Neural cell (in vitro differentiated cells): ENCODE measurements at regions not wholly inside any gene's neighbourhood (a gene's known extent, or its start where the extent isn't known, plus 50 kb on each side); places are given as distances from the start of the nearest gene placed in this dataset.

Experiments used
- H2AFZ ChIP-seq: fragments of 200-600, 300-800 bp; sonication (generic), shearing (Covaris generic); 2 replicates; pipeline ENCODE4 v1.6.0; 2014; ENCODE audit warnings: low read depth, mild to moderate bottlenecking, antibody characterized with exemption, low read length, moderate library complexity
- H3F3A ChIP-seq: fragments of 200-600 bp; shearing (Covaris generic); 2 replicates; pipeline ENCODE4 v1.6.1; 2016; ENCODE audit warnings: mild to moderate bottlenecking, moderate library complexity, mixed read lengths, antibody characterized with exemption, low read length; ENCODE audit not compliant: insufficient read depth, poor library complexity, severe bottlenecking
- H3K27ac ChIP-seq: fragments of 200-600, 300-800 bp; sonication (generic), shearing (Covaris generic); 2 replicates; pipeline ENCODE4 v1.5.1; 2014; ENCODE audit warnings: mild to moderate bottlenecking, low read length, moderate library complexity
- H3K27me3 ChIP-seq: fragments of 300-800, 200-600 bp; sonication (generic), shearing (Covaris generic); 2 replicates; pipeline ENCODE4 v1.6.0; 2014; ENCODE audit warnings: mild to moderate bottlenecking, low read depth, low read length, moderate library complexity; ENCODE audit not compliant: insufficient read depth
- H3K36me3 ChIP-seq: fragments of 300-800, 200-600 bp; sonication (generic), shearing (Covaris generic); 2 replicates; pipeline ENCODE4 v1.5.1; 2014; ENCODE audit warnings: mild to moderate bottlenecking, antibody characterized with exemption, low read length, moderate library complexity; ENCODE audit not compliant: insufficient read depth
- H3K4me2 ChIP-seq: fragments of 300-800, 200-600 bp; sonication (generic), shearing (Covaris generic); 2 replicates; pipeline ENCODE4 v1.6.0; 2014; ENCODE audit warnings: mild to moderate bottlenecking, low read length
- H3K4me3 ChIP-seq: fragments of 300-800, 200-600 bp; sonication (generic), shearing (Covaris generic); 2 replicates; pipeline ENCODE4 v1.5.1; 2014; ENCODE audit warnings: mild to moderate bottlenecking, low read length, moderate library complexity
- H3K79me2 ChIP-seq: fragments of 200-600 bp; shearing (Covaris generic); replicated peaks from 2 replicates; pipeline ENCODE4 v1.6.0; 2014; ENCODE audit warnings: mild to moderate bottlenecking, low read length, moderate library complexity; ENCODE audit not compliant: insufficient read depth
- H3K9ac ChIP-seq: fragments of 300-800, 200-600 bp; sonication (generic), shearing (Covaris generic); 2 replicates; pipeline ENCODE4 v1.6.1; 2016; ENCODE audit warnings: mild to moderate bottlenecking, low read length, mixed read lengths
- H3K9me2 ChIP-seq: fragments of 200-600 bp; shearing (Covaris generic); 2 replicates; pipeline ENCODE4 v1.6.1; 2016; ENCODE audit warnings: mild to moderate bottlenecking, low read length, mixed read lengths; ENCODE audit not compliant: insufficient read depth
- H3K9me3 ChIP-seq: fragments of 200-600, 300-800 bp; sonication (generic), shearing (Covaris generic); 2 replicates; pipeline ENCODE4 v1.6.1; 2016; ENCODE audit warnings: mild to moderate bottlenecking, mixed run types, low read length, moderate library complexity, mixed read lengths
- H4K20me1 ChIP-seq: fragments of 200-600 bp; shearing (Covaris generic); 2 replicates; pipeline ENCODE4 v1.6.1; 2016; ENCODE audit warnings: mild to moderate bottlenecking, mixed run types; ENCODE audit not compliant: insufficient read depth
- CTCF ChIP-seq: fragments of 450-650 bp; IDR thresholded peaks from 2 replicates; pipeline ENCODE4 v1.5.1; 2014; ENCODE audit warnings: antibody characterized with exemption, mild to moderate bottlenecking, moderate library complexity; ENCODE audit not compliant: poor library complexity, severe bottlenecking
- EP300 ChIP-seq: fragments of 450-650 bp; conservative IDR thresholded peaks from 2 replicates; pipeline ENCODE4 v1.6.1; 2014; ENCODE audit warnings: antibody characterized with exemption, mild to moderate bottlenecking, moderate library complexity; ENCODE audit not compliant: poor library complexity, severe bottlenecking
- EZH2 ChIP-seq: fragments of 200-600, 300-800 bp; shearing (Covaris generic), sonication (generic); IDR thresholded peaks from 2 replicates; pipeline ENCODE4 v1.6.1; 2014; ENCODE audit warnings: antibody characterized with exemption, low read length, borderline replicate concordance, mild to moderate bottlenecking; ENCODE audit not compliant: insufficient read depth, poor library complexity, severe bottlenecking
- MXI1 ChIP-seq: fragments of 450-650 bp; conservative IDR thresholded peaks from 2 replicates; pipeline ENCODE4 v1.6.1; 2014; ENCODE audit warnings: antibody characterized with exemption, mild to moderate bottlenecking; ENCODE audit not compliant: poor library complexity, severe bottlenecking
- POLR2AphosphoS5 ChIP-seq: IDR thresholded peaks from 2 replicates; pipeline ENCODE4 v1.6.1; 2012
- RAD21 ChIP-seq: fragments of 450-650 bp; conservative IDR thresholded peaks from 2 replicates; pipeline ENCODE4 v1.6.1; 2014; ENCODE audit warnings: antibody characterized with exemption, mild to moderate bottlenecking, moderate library complexity
- REST ChIP-seq: IDR thresholded peaks from 2 replicates; pipeline ENCODE4 v1.6.1; 2012; ENCODE audit warnings: borderline replicate concordance
- SMC3 ChIP-seq: fragments of 450-650 bp; conservative IDR thresholded peaks from 2 replicates; pipeline ENCODE4 v1.6.1; 2014; ENCODE audit warnings: antibody characterized with exemption, mild to moderate bottlenecking, moderate library complexity; ENCODE audit not compliant: poor library complexity
- TAF1 ChIP-seq: IDR thresholded peaks from 2 replicates; pipeline ENCODE4 v1.6.1; 2012; ENCODE audit warnings: low read depth

GRCh38 chr4:31290836-31291235 lies 570.7 kb downstream of the PCDH7 start:
- Histone ChIP-seq H3K36me3 (no peaks in the 10 kb centered on the region), H3K9me2 (no peaks in the 10 kb centered on the region), H3K27ac (no peak overlapping the region), H3K27me3 (no peaks in the 10 kb centered on the region), H3K9ac (no peak overlapping the region), H2AFZ (no peak overlapping the region), H3F3A (no peaks in the 10 kb centered on the region), H3K9me3 (no peaks in the 10 kb centered on the region), H4K20me1 (no peaks in the 10 kb centered on the region), H3K4me3 (no peak overlapping the region), H3K4me2 (no peak overlapping the region), H3K79me2 (no peaks in the 10 kb centered on the region)
- no peak for TF ChIP-seq TAF1
- no peak for TF ChIP-seq SMC3
- TF ChIP-seq EP300 = no peak
- TF ChIP-seq EZH2 = no peak
- TF ChIP-seq POLR2AphosphoS5 = no peak

- H3K9me2 ChIP-seq = no peaks in the 10 kb centered on the region
- no peak overlapping the region for H3K4me2 ChIP-seq
- H3K9me3 ChIP-seq = no peaks in the 10 kb centered on the region
- no peaks in the 10 kb centered on the region for H3K79me2 ChIP-seq
- TF ChIP-seq TAF1 = no peak
- no peak for TF ChIP-seq CTCF
- no peak for TF ChIP-seq REST
- no peak for TF ChIP-seq RAD21
- TF ChIP-seq EZH2 = no peak
- no peak for TF ChIP-seq MXI1
- TF ChIP-seq POLR2AphosphoS5 = no peak
- no peak for TF ChIP-seq EP300
- TF ChIP-seq SMC3 = no peak
- no peak overlapping the region for H3K27ac ChIP-seq
- H3F3A ChIP-seq = no peaks in the 10 kb centered on the region
- H3K9ac ChIP-seq = no peak overlapping the region
- H3K4me3 ChIP-seq = no peak overlapping the region
- H3K27me3 ChIP-seq = no peaks in the 10 kb centered on the region
- no peaks in the 10 kb centered on the region for H4K20me1 ChIP-seq
- no peaks in the 10 kb centered on the region for H3K36me3 ChIP-seq
- no peak overlapping the region for H2AFZ ChIP-seq
Observed at GRCh38 chr4:31291238-31291637, 571.1 kb downstream of the PCDH7 start.
